H1 (cell line): ENCODE measurements at regions not wholly inside any gene's neighbourhood (a gene's known extent, or its start where the extent isn't known, plus 50 kb on each side); places are given as distances from the start of the nearest gene placed in this dataset.

ENCODE experiments used
- CHD7 ChIP-seq: fragments of 300-600 bp; sonication (generic); IDR thresholded peaks from 2 replicates; pipeline ENCODE4 v1.7.1; 2012; ENCODE audit warnings: low read length, moderate library complexity, mild to moderate bottlenecking, inconsistent platforms; ENCODE audit not compliant: insufficient replicate concordance
- CREB1 ChIP-seq: IDR thresholded peaks from 2 replicates; pipeline ENCODE4 v1.6.1; 2012; ENCODE audit warnings: inconsistent platforms
- EGR1 ChIP-seq: IDR thresholded peaks from 2 replicates; pipeline ENCODE4 v1.6.1; 2011; ENCODE audit warnings: low read depth, low read length, borderline replicate concordance
- EZH2 ChIP-seq: fragments of 200-600 bp; sonication (generic); IDR thresholded peaks from 2 replicates; pipeline ENCODE4 v1.7.1; 2012; ENCODE audit warnings: low read depth, mild to moderate bottlenecking, moderate library complexity, low read length, inconsistent platforms; ENCODE audit not compliant: severe bottlenecking
- JUN ChIP-seq: IDR thresholded peaks from 2 replicates; pipeline ENCODE4 v1.6.1; 2011; ENCODE audit warnings: low read depth, mild to moderate bottlenecking, improper control_type of control experiment, low read length
- JUND ChIP-seq: IDR thresholded peaks from 2 replicates; pipeline ENCODE4 v1.6.1; 2011; ENCODE audit warnings: mild to moderate bottlenecking, improper control_type of control experiment, low read length
- SIRT6 ChIP-seq: IDR thresholded peaks from one replicate; pipeline ENCODE4 v1.7.1; 2012; ENCODE audit warnings: low read length, inconsistent platforms
- SIX5 ChIP-seq: IDR thresholded peaks from 2 replicates; pipeline ENCODE4 v1.6.1; 2011; ENCODE audit warnings: mild to moderate bottlenecking, low read depth, low read length
- YY1 ChIP-seq: IDR thresholded peaks from 2 replicates; pipeline ENCODE4 v1.6.1; 2011; ENCODE audit warnings: low read depth, mild to moderate bottlenecking, low read length

- TF ChIP-seq CHD7 = no peak
- TF ChIP-seq JUND = no peak
- TF ChIP-seq SIRT6 = no peak
- no peak for TF ChIP-seq JUN
- TF ChIP-seq EZH2 = no peak
- no peak for TF ChIP-seq YY1
- no peak for TF ChIP-seq EGR1
- TF ChIP-seq CREB1 = no peak
- TF ChIP-seq SIX5 = no peak
- TF ChIP-seq, all 59 proteins: peak for 0
These were observed 938.5 kb downstream of the FSTL5 start (continued) for GRCh38 chr4:161225327-161225726.
